ENCODE measurements at regions not wholly inside any gene's neighbourhood (a gene's known extent, or its start where the extent isn't known, plus 50 kb on each side); places are given as distances from the start of the nearest gene placed in this dataset.

DNA sequence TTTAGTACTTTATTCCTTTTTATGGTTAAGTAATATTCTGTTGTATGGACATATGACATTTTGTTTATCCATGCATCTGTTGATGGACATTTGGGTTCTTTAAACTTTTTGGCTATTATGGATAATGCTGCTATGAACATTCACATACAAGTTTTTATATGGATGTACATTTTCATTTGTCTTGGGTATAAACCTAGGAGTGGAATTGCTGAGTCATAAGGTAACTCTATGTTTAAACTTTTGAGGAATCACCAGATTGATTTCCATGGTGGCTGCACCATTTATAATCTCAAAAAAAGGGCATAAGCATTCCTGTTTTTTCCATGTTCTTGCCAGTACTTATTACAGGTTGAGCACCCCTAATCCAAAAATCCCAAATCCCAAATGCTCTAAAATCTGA is 90.3 kb upstream of the CRHR1 start:
- no peak for TF ChIP-seq POLR2A (IDR thresholded peaks at IDR 0.05; ENCODE audit: extremely low read depth, insufficient read length)
- no peak for TF ChIP-seq MYC (IDR thresholded peaks at IDR 0.05; ENCODE audit: low read depth, low read length)
- TF ChIP-seq, protein P1, sequence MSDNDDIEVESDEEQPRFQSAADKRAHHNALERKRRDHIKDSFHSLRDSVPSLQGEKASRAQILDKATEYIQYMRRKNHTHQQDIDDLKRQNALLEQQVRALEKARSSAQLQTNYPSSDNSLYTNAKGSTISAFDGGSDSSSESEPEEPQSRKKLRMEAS (IDR thresholded peaks at IDR 0.05; ENCODE audit: low read depth, low read length) = no peak
- TF ChIP-seq, protein P2, sequence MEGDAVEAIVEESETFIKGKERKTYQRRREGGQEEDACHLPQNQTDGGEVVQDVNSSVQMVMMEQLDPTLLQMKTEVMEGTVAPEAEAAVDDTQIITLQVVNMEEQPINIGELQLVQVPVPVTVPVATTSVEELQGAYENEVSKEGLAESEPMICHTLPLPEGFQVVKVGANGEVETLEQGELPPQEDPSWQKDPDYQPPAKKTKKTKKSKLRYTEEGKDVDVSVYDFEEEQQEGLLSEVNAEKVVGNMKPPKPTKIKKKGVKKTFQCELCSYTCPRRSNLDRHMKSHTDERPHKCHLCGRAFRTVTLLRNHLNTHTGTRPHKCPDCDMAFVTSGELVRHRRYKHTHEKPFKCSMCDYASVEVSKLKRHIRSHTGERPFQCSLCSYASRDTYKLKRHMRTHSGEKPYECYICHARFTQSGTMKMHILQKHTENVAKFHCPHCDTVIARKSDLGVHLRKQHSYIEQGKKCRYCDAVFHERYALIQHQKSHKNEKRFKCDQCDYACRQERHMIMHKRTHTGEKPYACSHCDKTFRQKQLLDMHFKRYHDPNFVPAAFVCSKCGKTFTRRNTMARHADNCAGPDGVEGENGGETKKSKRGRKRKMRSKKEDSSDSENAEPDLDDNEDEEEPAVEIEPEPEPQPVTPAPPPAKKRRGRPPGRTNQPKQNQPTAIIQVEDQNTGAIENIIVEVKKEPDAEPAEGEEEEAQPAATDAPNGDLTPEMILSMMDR (IDR thresholded peaks at IDR 0.05; ENCODE audit: low read depth, low read length) = no peak
- DNase-seq (ENCODE audit: low read depth) = no peak
- no peak overlapping the region for H3K4me3 ChIP-seq (ENCODE audit: low read depth, low read length)

- TF ChIP-seq MYC (IDR thresholded peaks at IDR 0.05; ENCODE audit: low read depth, low read length) (no peak), POLR2A (IDR thresholded peaks at IDR 0.05; ENCODE audit: extremely low read depth, insufficient read length) (no peak)
- TF ChIP-seq, protein P2 (IDR thresholded peaks at IDR 0.05; ENCODE audit: low read depth, low read length) = no peak
- TF ChIP-seq, protein P1 (IDR thresholded peaks at IDR 0.05; ENCODE audit: low read depth, low read length) = no peak
- no peak overlapping the region for H3K4me3 ChIP-seq (ENCODE audit: low read depth, low read length)
- DNase-seq (ENCODE audit: low read depth) = no peak
Measured at GRCh38 chr17:45696442-45696841, 87.7 kb upstream of the CRHR1 start.

GRCh38 chr17:45697076-45697475 is 87.0 kb upstream of the CRHR1 start:
- TF ChIP-seq, protein P1 (IDR thresholded peaks at IDR 0.05; ENCODE audit: low read depth, low read length) = no peak
- TF ChIP-seq, protein P2 (IDR thresholded peaks at IDR 0.05; ENCODE audit: low read depth, low read length) = no peak
- TF ChIP-seq MYC (IDR thresholded peaks at IDR 0.05; ENCODE audit: low read depth, low read length) (no peak), POLR2A (IDR thresholded peaks at IDR 0.05; ENCODE audit: extremely low read depth, insufficient read length) (no peak)
- DNase-seq (ENCODE audit: low read depth) = no peak
- no peak overlapping the region for H3K4me3 ChIP-seq (ENCODE audit: low read depth, low read length)

DNA sequence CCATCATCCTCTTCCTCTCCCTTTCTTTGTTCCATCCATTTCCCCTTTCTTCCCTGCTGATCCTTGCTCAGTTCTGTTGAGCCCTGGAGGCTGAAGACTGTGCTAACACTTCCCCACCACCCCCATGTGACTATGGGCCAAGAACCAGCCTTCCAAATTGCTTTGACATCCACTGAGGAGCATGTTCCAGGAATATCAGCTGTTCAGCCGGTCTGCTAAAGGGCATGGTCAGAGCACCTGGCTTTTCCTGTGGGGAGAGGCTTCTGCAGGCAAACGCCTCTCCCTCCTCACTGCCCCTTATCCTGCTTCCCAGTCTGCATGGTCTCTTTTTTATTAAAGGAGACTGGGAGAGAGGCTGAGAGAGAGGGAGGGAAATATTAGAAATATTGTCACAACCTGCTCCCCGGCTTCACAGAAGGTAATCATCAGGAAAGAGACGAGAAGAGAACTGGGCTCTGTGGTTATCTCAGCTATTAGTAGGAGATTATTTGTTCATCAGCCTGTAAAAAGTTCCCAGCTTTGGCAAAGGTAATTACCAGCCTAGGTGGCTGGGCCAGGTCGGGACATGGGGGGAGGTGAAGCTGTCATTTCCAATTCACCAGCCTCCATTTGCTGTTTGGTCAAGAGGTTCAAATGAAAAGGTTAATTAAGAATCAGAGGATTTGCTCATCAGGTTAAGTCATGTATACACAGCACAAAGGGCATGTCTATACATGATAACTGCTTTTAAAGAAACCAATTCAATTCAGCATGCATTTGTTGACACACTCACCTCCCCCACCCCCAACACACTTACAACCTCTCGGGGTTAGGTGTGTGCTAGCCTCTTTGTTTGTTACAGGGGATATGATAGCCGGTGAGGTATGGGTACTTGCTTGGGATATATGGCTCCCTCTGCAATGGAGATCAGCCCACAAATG is 83.7 kb upstream of the CRHR1 start:
- TF ChIP-seq, protein P2 (IDR thresholded peaks at IDR 0.05; ENCODE audit: low read depth, low read length) = no peak
- TF ChIP-seq MYC (IDR thresholded peaks at IDR 0.05; ENCODE audit: low read depth, low read length) = no peak
- TF ChIP-seq, protein P1 (IDR thresholded peaks at IDR 0.05; ENCODE audit: low read depth, low read length) = no peak
- TF ChIP-seq POLR2A (IDR thresholded peaks at IDR 0.05; ENCODE audit: extremely low read depth, insufficient read length) = no peak
- no peak for DNase-seq (ENCODE audit: low read depth)
- no peak overlapping the region for H3K4me3 ChIP-seq (ENCODE audit: low read depth, low read length)

GRCh38 chr17:45702666-45703266 is 81.4 kb upstream of the CRHR1 start:
- no peak for DNase-seq (ENCODE audit: low read depth)
- H3K4me3 ChIP-seq (ENCODE audit: low read depth, low read length) = no peak overlapping the region
- TF ChIP-seq, protein P2 (IDR thresholded peaks at IDR 0.05; ENCODE audit: low read depth, low read length) = no peak
- TF ChIP-seq POLR2A (IDR thresholded peaks at IDR 0.05; ENCODE audit: extremely low read depth, insufficient read length) (no peak), MYC (IDR thresholded peaks at IDR 0.05; ENCODE audit: low read depth, low read length) (no peak)
- TF ChIP-seq, protein P1 (IDR thresholded peaks at IDR 0.05; ENCODE audit: low read depth, low read length) = no peak
